ENCODE measurements at regions not wholly inside any gene's neighbourhood (a gene's known extent, or its start where the extent isn't known, plus 50 kb on each side); places are given as distances from the start of the nearest gene placed in this dataset.

DNA sequence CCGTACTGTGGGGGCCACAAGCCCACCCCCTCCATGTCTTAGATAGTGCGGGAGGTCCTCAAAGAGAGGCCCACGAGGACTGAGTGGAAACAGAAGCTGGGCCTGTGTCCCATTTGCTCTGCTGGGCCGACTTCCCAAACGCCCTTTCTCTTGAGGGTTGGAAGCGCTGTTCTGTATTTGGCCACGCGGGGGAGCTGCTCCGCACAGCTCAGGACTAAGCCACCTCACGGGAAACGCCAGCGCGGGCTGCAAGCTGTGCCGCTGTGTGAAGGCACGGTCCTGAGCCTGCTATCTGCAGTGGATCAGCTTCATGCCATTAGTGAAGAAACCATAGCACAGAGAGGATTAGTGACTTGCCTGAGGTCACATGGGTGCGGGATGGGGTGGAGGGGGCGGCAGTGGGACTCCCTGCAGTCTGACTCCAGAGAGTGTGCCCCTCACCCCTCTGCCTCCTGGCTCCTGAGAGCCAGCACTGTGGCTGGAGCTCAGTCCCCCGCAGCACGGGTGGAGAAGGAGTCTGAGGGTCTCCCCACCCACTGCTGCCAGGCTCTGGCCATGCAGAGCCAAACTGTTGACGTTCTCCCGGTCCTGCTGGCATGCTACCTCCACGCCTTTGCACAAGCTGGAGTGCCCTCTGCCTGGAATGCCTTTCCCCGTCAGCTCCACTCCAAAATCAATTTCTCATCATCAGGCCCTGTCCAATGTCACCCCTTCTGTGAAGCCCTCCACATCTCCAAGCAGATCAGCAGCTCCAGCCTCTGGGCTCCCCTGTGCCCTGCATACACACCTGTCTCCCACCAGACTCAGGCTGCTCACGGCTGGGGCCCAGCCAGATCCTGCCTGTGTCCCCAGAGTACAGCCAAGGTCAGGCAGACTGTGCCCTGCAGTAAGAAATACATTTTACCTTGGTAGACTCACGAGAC is 51.5 kb upstream of the LRRC32 start:
- DNase-seq (ENCODE audit: low read depth, low spot score): peak; percentile 49

- DNase-seq (ENCODE audit: low read depth, low spot score): no peak
Observed at GRCh38 chr11:76723142-76723541, 52.6 kb upstream of the LRRC32 start.

DNA sequence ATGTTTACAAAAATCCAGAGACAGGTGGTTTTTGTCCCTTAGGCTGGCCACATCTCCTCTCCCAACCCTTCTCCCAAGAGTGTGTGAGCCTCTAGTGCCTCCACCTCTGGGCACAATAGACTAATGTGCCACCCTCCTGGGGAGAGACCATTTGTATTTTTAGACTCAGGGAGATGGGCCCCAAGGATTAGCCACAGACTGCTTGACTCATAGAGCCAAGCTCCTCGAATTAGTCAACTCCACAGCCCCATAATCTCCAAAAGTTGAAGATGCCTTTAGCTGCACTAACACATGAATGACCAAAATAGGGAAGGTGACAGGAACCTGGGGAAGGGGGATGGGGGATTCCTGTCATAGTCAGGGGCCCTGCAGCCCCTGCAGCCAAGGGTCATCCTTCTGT is 53.0 kb upstream of the LRRC32 start:
- DNase-seq (ENCODE audit: low read depth, low spot score): no peak

DNA sequence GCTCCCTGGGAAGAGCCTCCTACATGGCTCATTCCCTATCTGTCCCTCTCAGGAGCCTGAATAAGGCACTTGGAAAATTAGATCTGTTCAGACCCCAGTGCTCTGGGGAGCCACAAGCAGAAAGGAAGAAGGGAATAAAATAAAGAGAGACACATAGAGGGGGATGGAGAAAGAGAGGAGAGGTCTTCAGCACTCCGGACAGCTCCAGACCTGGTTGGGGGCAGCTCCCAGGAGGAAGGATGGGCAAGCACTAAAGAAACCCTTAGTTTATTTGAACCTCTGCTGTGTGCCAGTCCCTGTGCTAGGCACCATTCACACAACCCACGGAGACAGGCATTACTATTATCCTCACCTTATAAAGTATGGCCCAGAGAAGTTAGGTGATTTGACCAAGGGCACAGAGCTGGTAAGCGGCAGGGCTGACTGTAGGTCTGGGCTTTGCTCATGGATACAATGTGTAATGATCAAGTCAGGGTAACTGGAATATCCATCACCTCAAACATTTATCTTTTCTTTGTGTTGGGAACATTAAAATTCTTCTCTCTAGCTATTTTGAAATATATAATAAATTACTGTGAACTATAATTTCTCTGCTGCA is 53.7 kb upstream of the LRRC32 start:
- no peak for DNase-seq (ENCODE audit: low read depth, low spot score)

- no peak for DNase-seq (ENCODE audit: low read depth, low spot score)
Observed at GRCh38 chr11:76728227-76728626, 54.9 kb upstream of the TSKU start.

- DNase-seq (ENCODE audit: low read depth, low spot score): no peak
Observed at GRCh38 chr11:76728778-76729177, 54.4 kb upstream of the TSKU start.

DNA sequence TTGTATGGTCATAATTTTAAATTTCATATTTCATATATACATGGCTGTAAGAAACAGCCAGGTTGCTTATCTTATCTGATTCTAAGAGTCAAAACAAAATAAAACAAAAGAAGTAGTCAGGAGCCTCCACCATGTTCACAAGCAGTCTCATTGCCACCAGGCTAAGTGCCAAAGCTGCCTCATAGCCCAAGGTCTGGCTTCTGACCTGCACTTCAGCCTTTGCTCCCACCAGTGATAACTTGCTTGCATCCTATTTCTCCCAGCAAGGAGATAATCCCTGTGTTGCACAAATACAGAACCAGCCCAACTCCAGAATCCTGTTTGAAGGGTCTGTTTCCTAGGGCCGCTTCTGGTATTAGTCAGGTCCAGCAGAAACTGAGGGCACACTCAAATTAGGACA is 53.9 kb upstream of the TSKU start:
- no peak for DNase-seq (ENCODE audit: low read depth, low spot score)

GRCh38 chr11:76730887-76731565 is 52.1 kb upstream of the TSKU start:
- no peak for DNase-seq (ENCODE audit: low read depth, low spot score)

DNA sequence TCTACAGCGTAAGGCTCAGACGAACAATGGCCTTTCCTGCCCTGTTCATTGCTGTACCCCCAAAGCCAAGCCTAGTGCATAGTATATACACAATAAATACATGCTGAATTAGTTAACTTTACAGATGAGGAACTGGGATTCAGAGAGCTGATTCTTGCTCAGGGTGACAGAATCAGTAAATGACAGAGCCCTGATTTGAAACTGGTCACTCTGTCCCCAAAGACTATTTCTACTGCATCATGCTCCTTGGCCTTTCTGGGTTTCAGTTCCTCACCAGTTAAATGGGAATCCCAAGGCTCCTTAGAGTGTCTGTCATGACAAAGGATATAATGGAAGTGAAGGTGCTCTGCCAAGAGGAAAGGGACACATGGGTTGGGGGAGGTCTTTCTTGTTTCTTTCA is 50.5 kb upstream of the TSKU start:
- DNase-seq (ENCODE audit: low read depth, low spot score): no peak
